Astrocyte of the spinal cord (primary cell): ENCODE measurements at regions not wholly inside any gene's neighbourhood (a gene's known extent, or its start where the extent isn't known, plus 50 kb on each side); places are given as distances from the start of the nearest gene placed in this dataset.

Experiments used
- DNase-seq: peaks from one replicate; pipeline ENCODE4 v3.0.0; 2011; ENCODE audit warnings: low read depth, low spot score
- H3K4me3 ChIP-seq: 2 replicates; pipeline ENCODE4 v1.5.1; 2011; ENCODE audit warnings: low read depth, mild to moderate bottlenecking, low read length, moderate library complexity
- CTCF ChIP-seq: IDR thresholded peaks from 2 replicates; pipeline ENCODE4 v1.5.1; 2012; ENCODE audit warnings: low read depth, mild to moderate bottlenecking, low read length, inconsistent platforms
- in situ Hi-C: cut with HindIII; loops from 2 replicates; pipeline ENCODE4 v1.10.0; 2017; ENCODE audit warnings: low sequenced_read_pairs

DNA sequence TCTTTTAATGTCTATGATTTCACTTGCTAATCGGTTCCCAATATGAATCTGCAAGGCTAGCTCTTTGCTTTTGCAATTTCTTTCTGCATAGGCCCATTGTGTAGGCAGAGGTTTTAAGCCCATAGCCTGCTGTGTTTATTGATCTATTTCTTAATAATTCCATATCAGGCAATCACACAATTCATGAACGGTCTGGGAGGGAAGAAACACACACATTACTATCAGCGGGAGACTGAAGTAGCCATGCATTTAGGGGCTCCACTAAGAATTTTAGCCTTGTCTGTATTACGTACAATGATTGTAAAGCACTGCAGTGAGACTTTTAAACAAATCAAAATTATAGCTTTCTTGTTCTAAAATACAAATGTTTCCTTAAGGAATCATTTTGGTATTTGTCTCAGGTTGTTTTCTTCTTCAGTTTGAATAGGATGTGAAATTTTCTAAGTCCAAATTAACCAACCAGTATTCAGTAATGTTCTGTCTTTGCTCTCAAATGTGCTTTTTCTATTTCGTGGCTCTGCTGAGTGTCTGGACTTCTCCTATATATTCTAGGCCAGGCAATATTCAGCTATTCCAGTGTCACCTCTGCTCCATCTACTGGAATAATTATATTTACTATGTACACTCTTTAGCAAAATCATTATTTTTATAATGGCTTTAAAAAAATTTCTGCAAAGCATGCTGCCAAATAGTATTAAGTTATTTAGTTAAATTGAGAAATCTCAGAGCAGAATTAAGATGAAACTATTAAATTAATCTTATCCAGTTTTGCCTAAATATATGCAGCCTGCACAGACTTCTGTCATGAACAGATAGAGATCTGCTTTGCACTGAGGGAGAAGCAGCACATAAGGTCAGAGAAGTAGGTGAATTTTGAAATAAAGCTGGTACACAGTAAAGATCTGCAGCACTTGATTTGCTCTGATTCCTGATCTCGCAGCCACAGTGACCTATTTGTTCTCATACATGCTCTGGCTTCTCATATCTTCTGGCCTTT, 103.0 kb upstream of the NAALADL2 start:
- TF ChIP-seq CTCF, result no peak
- DNase-seq, result no peak
- in situ Hi-C loops, result no loop called here
- no peak overlapping the region for H3K4me3 ChIP-seq

DNA sequence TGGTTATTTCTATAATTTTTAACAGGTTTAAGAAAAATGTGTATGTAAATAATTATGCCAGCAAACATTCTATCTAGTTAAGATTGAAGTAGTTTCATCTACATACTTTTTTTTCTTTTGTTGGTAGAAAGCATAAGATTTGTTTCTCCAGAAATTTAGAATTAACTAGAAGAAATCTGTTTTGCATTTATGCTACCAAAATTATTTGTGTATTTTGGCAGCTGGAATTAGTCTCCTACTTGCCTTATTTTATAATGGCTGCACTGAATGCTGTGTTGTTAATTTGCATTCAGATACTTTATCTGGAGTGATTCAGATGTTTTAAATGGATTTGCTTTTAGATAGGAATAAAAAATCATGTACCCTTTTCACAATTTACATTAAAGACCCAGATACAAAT, 100.2 kb upstream of the NAALADL2 start:
- no peak for TF ChIP-seq CTCF
- no peak overlapping the region for H3K4me3 ChIP-seq
- no peak for DNase-seq
- in situ Hi-C loops, result no loop called here

DNA sequence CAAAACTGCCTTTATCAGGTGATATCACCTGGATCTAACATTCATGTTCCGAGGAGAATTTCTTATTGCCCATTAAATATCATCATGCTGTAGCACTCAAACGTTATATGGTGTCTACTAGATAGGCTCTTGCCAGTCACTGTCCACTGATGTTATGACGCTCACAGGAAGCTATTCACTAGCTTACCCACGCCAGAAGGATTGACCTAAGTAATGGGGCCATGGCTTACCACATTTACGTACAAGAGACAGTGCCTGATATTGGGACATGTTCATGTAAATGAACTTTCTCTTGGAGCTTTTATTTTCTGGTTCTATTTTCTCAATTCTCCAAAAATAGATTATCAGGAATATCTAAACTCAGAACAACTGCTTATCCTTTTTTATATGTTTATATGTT, 91.7 kb upstream of the NAALADL2 start:
- in situ Hi-C loops, result no loop called here
- TF ChIP-seq CTCF, result no peak
- no peak for DNase-seq
- no peak overlapping the region for H3K4me3 ChIP-seq

DNA sequence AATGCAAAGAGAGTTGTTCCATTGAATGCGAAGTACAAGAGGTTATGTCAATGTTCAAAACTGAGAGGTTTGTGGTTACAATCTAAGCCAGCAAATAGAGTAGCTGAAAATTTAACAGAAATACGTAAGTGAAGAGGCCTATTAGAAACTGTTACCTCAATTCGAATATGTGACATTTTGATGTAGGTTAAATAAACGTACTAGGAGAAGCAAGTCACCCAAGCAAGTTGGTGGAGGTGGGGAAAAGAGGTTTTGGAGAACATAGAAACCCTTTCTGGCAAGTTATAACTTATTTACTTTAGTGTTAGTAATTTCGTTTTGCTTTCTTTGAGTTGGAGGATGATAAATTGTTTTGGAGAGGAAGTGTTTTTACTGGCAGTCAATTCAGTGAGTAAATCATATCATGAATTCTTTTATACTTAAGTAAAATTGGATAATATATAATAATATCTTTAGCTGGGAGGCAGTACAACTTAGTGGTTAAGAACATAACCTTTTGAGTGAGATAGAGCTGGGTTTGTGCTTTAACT, 91.2 kb upstream of the NAALADL2 start:
- no peak overlapping the region for H3K4me3 ChIP-seq
- peak; percentile 82 for DNase-seq
- in situ Hi-C loops, result no loop called here
- TF ChIP-seq CTCF, result no peak

- DNase-seq, result no peak
- H3K4me3 ChIP-seq, result no peak overlapping the region
- in situ Hi-C loops, result no loop called here
- no peak for TF ChIP-seq CTCF
Measured at GRCh38 chr3:174769171-174769570, 90.0 kb upstream of the NAALADL2 start.

DNA sequence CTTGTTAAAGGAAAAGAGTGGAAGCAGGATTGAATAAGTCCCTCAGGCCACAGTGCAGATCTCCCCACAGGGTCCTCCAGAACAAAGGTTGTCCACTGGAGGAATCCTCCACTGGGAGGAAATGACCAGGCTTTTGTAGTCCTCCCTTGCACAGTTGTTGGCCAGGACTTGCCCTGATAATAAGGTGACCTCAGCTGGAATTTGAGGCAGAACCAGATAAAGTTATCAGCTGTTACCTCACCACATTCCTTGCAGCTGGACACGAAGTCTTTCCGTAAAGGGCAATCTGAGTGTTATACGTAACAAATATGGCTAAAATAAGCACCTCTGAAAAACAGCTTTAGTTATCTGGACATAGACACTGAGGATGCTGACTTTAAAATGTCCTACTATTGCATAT, 83.5 kb upstream of the NAALADL2 start:
- in situ Hi-C loops, result no loop called here
- DNase-seq, result peak; percentile 16
- no peak for TF ChIP-seq CTCF
- H3K4me3 ChIP-seq, result no peak overlapping the region
